ENCODE measurements at regions not wholly inside any gene's neighbourhood (a gene's known extent, or its start where the extent isn't known, plus 50 kb on each side); places are given as distances from the start of the nearest gene placed in this dataset.

DNA sequence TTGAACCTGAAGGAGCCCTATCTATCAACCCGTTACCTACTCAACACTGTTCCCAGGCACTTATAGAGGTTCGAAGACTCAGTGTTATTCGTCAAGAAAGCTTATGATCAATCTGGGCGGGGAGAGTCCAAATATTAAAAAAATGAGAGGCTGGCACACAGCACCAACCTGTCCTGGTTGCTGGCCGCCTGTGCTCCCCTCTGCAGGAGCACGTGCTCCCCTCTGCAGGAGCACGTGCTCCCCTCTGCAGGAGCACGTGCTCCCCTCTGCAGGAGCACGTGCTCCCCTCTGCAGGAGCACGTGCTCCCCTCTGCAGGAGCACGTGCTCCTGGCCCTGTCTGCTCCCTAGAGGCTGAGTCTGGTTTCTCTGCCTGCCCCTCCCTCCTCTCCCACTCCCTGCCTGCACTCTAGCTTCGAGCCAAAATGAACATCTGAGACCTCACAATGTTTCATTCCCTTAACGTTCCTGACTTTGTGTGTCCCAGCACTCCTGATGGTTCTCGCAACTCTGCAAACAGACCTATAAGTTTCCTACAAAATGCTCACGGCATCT is 614.0 kb upstream of the ID2 start:
- TF ChIP-seq, protein P1, sequence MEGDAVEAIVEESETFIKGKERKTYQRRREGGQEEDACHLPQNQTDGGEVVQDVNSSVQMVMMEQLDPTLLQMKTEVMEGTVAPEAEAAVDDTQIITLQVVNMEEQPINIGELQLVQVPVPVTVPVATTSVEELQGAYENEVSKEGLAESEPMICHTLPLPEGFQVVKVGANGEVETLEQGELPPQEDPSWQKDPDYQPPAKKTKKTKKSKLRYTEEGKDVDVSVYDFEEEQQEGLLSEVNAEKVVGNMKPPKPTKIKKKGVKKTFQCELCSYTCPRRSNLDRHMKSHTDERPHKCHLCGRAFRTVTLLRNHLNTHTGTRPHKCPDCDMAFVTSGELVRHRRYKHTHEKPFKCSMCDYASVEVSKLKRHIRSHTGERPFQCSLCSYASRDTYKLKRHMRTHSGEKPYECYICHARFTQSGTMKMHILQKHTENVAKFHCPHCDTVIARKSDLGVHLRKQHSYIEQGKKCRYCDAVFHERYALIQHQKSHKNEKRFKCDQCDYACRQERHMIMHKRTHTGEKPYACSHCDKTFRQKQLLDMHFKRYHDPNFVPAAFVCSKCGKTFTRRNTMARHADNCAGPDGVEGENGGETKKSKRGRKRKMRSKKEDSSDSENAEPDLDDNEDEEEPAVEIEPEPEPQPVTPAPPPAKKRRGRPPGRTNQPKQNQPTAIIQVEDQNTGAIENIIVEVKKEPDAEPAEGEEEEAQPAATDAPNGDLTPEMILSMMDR (IDR thresholded peaks at IDR 0.05): no peak
- TF ChIP-seq EP300 (IDR thresholded peaks at IDR 0.05) (no peak), POLR2AphosphoS5 (IDR thresholded peaks at IDR 0.05) (no peak)
